Ovary (tissue), 3 donors: ENCODE measurements at regions not wholly inside any gene's neighbourhood (a gene's known extent, or its start where the extent isn't known, plus 50 kb on each side); places are given as distances from the start of the nearest gene placed in this dataset.

Experiments used
- CTCF ChIP-seq, 3 donors: fragments of 450-650 bp in 2 of 3; fragments of 200-600 bp in 1 of 3; IDR thresholded peaks; one replicate each; pipeline versions ENCODE4 v1.5.1 to v1.8.0; 2016 to 2022; ENCODE audit warnings: antibody characterized with exemption in 3 of 3, mild to moderate bottlenecking in 1 of 3
- EP300 ChIP-seq: sonication (generic); formaldehyde crosslinking; IDR thresholded peaks from one replicate; pipeline ENCODE4 v1.6.1; 2017; ENCODE audit warnings: antibody characterized with exemption
- POLR2A ChIP-seq: fragments of 450-650 bp; IDR thresholded peaks from one replicate; pipeline ENCODE4 v1.6.1; 2017; ENCODE audit warnings: antibody characterized with exemption, mild to moderate bottlenecking, moderate library complexity
- donor health status: DM: no; HTN: no; CAD: no.

GRCh38 chr7:34454381-34454780, 203.6 kb upstream of the NPSR1 start:
- TF ChIP-seq CTCF (IDR thresholded peaks at IDR 0.05) (no peak), POLR2A (no peak), EP300 (no peak)
